ENCODE measurements at regions not wholly inside any gene's neighbourhood (a gene's known extent, or its start where the extent isn't known, plus 50 kb on each side); places are given as distances from the start of the nearest gene placed in this dataset.

DNA sequence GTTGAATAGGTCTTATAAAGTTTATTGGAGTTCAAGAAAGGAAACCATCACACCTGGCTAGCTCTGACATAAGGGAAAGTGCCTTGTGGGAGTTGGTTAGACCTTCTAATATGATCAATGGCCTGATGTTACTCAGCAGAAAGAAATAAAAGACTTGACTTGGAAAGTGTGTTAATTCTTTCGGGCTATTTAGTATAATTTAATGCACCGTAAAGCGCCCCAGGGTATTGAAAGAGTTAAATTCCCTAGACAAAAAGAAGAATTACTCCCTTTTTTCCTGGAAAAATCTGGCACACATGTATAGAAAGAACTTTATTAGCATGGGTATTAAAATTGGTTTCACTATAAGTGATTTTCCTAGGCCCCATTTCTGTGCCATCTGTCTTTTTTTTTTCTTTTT is 1125.7 kb upstream of the FLRT2 start:
- TF ChIP-seq, protein P1, sequence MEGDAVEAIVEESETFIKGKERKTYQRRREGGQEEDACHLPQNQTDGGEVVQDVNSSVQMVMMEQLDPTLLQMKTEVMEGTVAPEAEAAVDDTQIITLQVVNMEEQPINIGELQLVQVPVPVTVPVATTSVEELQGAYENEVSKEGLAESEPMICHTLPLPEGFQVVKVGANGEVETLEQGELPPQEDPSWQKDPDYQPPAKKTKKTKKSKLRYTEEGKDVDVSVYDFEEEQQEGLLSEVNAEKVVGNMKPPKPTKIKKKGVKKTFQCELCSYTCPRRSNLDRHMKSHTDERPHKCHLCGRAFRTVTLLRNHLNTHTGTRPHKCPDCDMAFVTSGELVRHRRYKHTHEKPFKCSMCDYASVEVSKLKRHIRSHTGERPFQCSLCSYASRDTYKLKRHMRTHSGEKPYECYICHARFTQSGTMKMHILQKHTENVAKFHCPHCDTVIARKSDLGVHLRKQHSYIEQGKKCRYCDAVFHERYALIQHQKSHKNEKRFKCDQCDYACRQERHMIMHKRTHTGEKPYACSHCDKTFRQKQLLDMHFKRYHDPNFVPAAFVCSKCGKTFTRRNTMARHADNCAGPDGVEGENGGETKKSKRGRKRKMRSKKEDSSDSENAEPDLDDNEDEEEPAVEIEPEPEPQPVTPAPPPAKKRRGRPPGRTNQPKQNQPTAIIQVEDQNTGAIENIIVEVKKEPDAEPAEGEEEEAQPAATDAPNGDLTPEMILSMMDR (conservative IDR thresholded peaks at IDR 0.05 in 1 of 2, IDR thresholded peaks at IDR 0.05 in 1 of 2; ENCODE audit: extremely low read depth in 1 of 2, insufficient read depth in 1 of 2, low read depth in 1 of 2, low read length in 2 of 2): no peak
- no peak for TF ChIP-seq EZH2 (IDR thresholded peaks at IDR 0.05; ENCODE audit: borderline replicate concordance, low read length)

Data from mammary epithelial cell (primary cell).